NCI-H2029 (cell line): ENCODE measurements at regions not wholly inside any gene's neighbourhood (a gene's known extent, or its start where the extent isn't known, plus 50 kb on each side); places are given as distances from the start of the nearest gene placed in this dataset.

ENCODE experiments used
- DNase-seq: peaks from one replicate; lab custom pipeline; 2025; lab: John Stamatoyannopoulos, UW

GRCh38 chr7:106775975-106776607, 89.0 kb upstream of the PIK3CG start:
- no peak for DNase-seq

- DNase-seq = no peak
Measured at GRCh38 chr7:106776618-106777347, 88.3 kb upstream of the PIK3CG start.

- DNase-seq = no peak
Measured at GRCh38 chr7:106777674-106778299, 87.3 kb upstream of the PIK3CG start.

GRCh38 chr7:106778656-106779250, 86.3 kb upstream of the PIK3CG start:
- no peak for DNase-seq

- DNase-seq = no peak
Measured at GRCh38 chr7:106779877-106780276, 85.2 kb upstream of the PIK3CG start.

GRCh38 chr7:106781007-106781406, 84.1 kb upstream of the PIK3CG start:
- no peak for DNase-seq

- no peak for DNase-seq
Measured at GRCh38 chr7:106781828-106782544, 83.1 kb upstream of the PIK3CG start.

- no peak for DNase-seq
Measured at GRCh38 chr7:106783286-106783685, 81.8 kb upstream of the PIK3CG start.

- DNase-seq = peak; percentile 41
Measured at GRCh38 chr7:106788637-106789036, 76.4 kb upstream of the PIK3CG start.

GRCh38 chr7:106791526-106791925, 73.6 kb upstream of the PIK3CG start:
- DNase-seq = no peak

- DNase-seq = no peak
Measured at GRCh38 chr7:106792233-106792926, 72.7 kb upstream of the PIK3CG start.

- no peak for DNase-seq
Measured at GRCh38 chr7:106793015-106793975, 71.8 kb upstream of the PIK3CG start.

- no peak for DNase-seq
Measured at GRCh38 chr7:106794276-106795083, 70.6 kb upstream of the PIK3CG start.

GRCh38 chr7:106795084-106795876, 69.8 kb upstream of the PIK3CG start:
- DNase-seq = no peak

GRCh38 chr7:106795877-106796231, 69.2 kb upstream of the PIK3CG start:
- no peak for DNase-seq

GRCh38 chr7:106797937-106798336, 67.1 kb upstream of the PIK3CG start:
- DNase-seq = no peak

GRCh38 chr7:106802589-106802988, 62.5 kb upstream of the PIK3CG start:
- DNase-seq = no peak

GRCh38 chr7:106806556-106806955, 58.5 kb upstream of the PIK3CG start:
- no peak for DNase-seq

GRCh38 chr7:106807474-106807873, 57.6 kb upstream of the PIK3CG start:
- no peak for DNase-seq
